ENCODE measurements at regions not wholly inside any gene's neighbourhood (a gene's known extent, or its start where the extent isn't known, plus 50 kb on each side); places are given as distances from the start of the nearest gene placed in this dataset.

DNA sequence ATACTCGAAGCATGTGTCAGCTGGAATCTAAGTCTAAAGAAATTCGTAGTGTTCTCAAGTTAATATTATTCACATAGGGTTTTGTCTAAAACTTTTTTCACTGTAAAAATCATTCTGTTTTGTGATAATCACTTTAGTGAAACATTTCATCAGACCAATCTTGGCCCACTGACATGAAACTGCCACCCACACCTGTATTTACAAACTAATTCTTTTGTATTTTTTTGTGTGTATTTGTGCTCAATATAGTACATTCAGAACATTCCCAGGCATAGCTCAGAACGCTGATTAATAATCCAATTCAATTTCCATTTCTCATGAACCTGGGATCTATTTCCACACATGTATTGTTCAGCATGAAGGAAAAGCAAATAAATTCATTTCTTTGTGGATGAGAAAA lies 191.7 kb downstream of the RASSF9 start:
- DNase-seq: no peak

DNA sequence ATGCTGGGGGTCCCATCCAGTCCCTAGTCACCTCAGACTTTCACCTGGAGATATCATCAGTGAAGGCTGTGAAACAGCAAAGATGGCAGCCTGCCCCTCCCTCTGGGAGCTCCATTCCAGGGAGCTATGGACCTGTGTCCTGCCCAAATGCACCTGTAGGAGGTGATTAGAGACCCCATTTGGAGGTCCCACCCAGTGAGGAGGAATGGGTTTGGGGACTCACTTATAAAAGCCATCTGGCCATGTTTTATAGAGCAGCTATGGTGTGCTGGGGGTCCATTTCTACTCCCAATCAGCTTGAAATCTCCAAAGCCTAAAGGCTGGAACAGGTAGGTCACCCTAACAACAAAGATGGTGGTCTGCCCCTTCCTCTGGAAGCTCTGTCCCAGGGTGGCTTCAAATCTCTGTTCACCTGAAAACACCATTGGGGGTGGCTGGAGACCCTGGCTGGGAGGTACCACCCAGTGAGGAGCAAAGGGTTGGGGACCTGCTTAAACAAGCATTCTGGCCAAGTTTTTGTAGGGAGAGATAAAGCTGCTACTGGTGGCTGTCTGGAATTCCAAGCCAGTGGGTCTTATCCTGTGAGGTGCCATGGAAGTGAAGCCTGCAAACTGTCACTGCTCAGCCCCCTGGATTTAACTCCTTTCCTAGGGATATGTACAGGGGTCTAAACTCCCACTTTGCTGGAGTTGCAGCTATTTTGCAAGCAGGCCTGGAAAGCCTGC lies 182.3 kb downstream of the RASSF9 start:
- DNase-seq: no peak

GRCh38 chr12:85654456-85654840 lies 181.8 kb downstream of the RASSF9 start:
- DNase-seq: no peak

- DNase-seq: no peak
Observed at GRCh38 chr12:85656561-85656960, 179.6 kb downstream of the RASSF9 start.

- DNase-seq: no peak
Observed at GRCh38 chr12:85657251-85657650, 179.0 kb downstream of the RASSF9 start.

GRCh38 chr12:85657836-85658630 lies 178.2 kb downstream of the RASSF9 start:
- no peak for DNase-seq

DNA sequence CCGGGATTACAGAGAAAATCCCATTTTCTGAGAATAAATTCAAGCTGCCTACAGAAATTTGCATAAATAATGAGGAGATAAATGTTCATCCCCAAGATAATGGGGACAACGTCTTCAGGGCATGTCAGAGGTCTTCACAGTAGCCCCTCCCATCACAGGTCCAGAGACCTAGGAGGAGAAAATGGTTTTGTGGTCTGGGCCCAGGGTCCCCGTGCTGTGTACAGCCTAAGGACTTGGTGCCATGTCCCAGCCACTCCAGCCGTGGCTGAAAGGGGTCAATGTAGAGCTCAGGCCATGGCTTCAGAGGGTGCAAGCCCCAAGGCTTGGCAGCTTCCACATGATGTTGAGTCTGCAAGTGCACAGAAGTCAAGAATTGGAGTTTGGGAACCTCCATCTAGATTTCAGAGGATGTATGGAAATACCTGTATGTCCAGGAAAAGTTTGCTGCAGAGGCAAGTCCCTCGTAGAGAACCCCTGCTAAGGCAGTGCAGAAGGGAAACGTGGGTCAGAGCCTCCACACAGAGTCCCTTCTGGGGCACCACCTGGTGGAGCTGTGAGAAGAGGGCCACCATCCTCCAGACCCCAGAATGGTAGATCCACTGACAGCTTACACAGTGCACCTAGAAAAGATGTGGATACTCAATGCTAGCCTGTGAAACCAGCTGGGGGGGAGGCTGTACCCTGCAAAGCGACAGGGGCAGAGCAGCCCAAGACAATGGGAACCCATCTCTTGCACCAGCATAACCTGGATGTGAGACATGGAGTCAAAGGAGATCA lies 176.3 kb downstream of the RASSF9 start:
- DNase-seq: no peak

DNA sequence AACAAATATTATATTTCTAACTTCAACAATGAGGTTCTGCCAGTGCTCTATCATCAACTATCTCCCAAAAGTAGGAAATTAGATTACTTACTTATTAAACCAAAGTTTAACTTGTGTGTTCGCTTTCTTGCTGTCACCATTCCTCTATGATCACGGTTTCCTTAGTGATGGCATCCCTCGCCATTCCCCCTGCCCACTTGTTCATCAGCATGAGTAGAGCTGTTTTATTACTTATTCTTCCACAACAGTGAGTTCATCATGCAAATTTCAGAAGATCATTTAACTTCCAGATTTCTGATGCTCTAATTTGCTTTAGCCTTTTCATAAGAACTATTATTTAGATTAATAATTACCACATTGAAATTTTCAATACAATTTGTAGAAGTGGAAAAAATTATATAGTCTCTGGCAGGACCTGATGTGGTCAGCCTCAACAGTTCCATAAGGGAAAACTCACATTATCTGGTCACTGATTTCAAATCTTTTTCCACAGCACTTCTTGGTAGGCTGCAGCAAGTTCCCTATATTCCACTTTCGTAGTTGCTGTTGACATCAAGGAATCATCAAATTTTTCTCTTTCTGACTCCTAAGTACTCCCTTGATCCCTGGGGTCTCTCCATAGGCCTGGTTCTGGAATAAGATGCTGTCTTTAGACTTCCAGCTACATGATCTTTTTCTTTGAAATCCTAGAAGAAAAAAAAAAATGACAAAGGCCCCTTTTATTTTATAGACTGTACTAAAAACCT lies 174.6 kb downstream of the RASSF9 start:
- DNase-seq: peak; percentile 63

- DNase-seq: peak; percentile 79
Observed at GRCh38 chr12:85662207-85662602, 174.0 kb downstream of the RASSF9 start.

GRCh38 chr12:85663631-85664030 lies 172.6 kb downstream of the RASSF9 start:
- DNase-seq: no peak

- DNase-seq: no peak
Observed at GRCh38 chr12:85664429-85664828, 171.8 kb downstream of the RASSF9 start.

DNA sequence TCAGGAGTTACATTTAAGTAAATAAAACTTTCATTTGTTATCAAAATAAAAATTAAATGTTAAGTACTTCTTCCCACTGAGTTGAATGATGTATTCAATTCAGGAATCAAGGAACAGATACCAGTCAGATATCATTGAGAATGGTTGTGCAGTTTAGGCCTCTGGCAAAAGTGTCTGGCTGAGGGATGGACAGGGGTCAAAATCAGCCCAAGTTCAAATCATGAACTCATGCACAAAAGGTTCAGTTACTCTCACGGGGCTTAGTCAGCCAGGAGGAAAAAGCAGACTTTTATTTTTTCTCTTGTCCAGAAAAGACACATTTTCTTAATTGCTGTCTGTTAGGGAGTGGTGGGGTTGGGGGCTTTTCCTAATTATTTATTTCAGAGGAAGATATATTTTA lies 166.3 kb downstream of the RASSF9 start:
- no peak for DNase-seq

- DNase-seq: no peak
Observed at GRCh38 chr12:85672436-85672835, 163.8 kb downstream of the RASSF9 start.

DNA sequence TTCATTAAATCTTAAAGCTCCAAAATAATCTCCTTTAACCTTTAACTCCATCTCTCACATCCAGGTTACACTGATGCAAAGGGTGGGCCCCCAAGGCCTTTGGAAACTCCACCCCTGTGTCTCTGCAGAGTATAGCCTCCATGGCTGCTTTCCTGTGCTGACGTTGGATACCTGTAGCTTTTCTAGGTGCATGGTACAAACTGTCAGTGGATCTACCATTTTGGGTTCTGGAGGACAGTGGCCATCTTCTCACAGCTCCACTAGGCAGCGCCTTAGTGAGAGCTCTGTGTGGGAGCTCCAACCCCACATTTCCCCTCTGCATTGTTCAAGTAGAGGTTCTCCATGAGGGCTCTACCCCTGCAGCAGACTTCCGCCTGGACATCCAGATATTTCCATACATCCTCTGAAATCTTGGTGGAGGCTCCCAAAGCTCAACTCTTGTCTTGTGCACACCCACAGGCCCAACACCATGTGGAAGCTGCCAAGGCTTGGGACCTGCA lies 162.2 kb downstream of the RASSF9 start:
- no peak for DNase-seq

- no peak for DNase-seq
Observed at GRCh38 chr12:85676816-85677749, 159.1 kb downstream of the RASSF9 start.

- DNase-seq: no peak
Observed at GRCh38 chr12:85679296-85679695, 156.9 kb downstream of the RASSF9 start.

GRCh38 chr12:85680881-85681280 lies 155.3 kb downstream of the RASSF9 start:
- DNase-seq: no peak

DNA sequence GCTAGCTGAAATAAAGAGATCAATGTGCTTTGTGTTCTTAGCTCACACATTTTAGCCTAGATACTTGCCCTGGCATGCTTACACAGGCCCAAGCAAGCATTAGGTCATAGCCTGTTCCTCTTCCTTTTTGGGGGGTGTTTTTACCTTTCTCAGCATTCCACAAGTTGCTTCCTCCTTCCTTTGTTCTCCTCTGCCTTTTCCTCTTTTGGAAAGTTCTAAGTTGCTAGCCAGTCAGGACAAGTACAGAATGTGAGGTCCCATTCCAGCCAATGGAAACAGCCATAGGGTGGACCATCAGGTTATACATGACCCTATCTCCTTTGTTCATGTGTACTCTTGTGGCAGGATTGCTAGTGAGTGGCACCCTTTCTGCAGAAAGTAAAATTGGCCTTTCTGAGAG lies 154.9 kb downstream of the RASSF9 start:
- DNase-seq: no peak

DNA sequence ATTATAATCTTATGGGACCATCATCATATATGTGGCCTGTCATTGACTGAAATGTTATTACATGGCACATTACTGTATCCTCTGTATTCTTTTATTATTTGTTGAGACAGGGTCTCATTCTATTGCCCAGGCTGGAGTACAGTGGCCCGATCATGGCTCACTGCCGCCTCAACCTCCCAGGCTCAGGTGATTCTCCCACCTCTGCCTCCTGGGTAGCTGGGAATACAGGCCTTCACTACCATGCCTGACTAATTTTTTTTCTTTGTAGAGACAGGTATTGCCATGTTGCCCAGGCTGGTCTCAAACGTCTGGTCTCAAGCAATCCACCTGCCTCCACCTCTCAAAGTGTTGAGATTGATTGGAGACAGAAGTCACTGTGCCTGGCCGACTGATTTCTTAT lies 153.2 kb downstream of the RASSF9 start:
- no peak for DNase-seq

DNA sequence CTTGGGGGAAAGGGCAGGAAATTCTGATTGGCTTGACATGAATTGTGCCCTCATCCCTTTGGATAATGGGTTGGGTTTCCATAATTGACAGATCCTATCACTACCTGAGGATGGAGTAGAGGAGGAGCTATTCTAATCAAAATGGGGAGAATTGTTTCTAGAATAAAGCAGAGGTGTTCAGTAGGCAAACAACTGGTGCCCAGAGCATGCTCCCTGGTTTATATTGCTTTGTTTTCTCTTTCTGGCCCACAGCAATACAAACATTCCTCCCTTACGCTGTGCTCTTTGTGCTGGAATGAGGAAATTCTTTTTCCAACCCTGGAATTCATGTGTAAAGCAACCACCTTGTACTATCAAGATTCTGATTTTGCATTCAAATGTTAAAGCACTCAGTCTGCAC lies 147.4 kb downstream of the RASSF9 start:
- no peak for DNase-seq

GRCh38 chr12:85690146-85690545 lies 146.1 kb downstream of the RASSF9 start:
- no peak for DNase-seq

Data from MV-4-11 (cell line).